ENCODE measurements at regions not wholly inside any gene's neighbourhood (a gene's known extent, or its start where the extent isn't known, plus 50 kb on each side); places are given as distances from the start of the nearest gene placed in this dataset.

- Histone ChIP-seq H3K9me3 (ENCODE audit: insufficient read depth, low read depth) (no peaks in the 10 kb centered on the region), H2AFZ (no peak overlapping the region), H3F3A (ENCODE audit: insufficient read depth, low read depth) (no peaks in the 10 kb centered on the region; the same call in 1 of the 2 replicates), H3K36me3 (ENCODE audit: low read depth) (no peaks in the 10 kb centered on the region), H3K4me3 (no peak overlapping the region), H3K27ac (no peak overlapping the region), H3K4me2 (no peak overlapping the region), H3K27me3 (ENCODE audit: insufficient read depth, low read depth) (no peaks in the 10 kb centered on the region), H3K4me1 (replicated peaks; ENCODE audit: insufficient read depth) (peaks cover 6% of the 10 kb centered on the region; the same call in 1 of the 2 replicates), H3K79me2 (ENCODE audit: low read depth) (no peaks in the 10 kb centered on the region), H4K20me1 (ENCODE audit: insufficient read depth) (no peaks in the 10 kb centered on the region), H3K9me2 (ENCODE audit: insufficient read depth) (no peaks in the 10 kb centered on the region)
- no peak for DNase-seq
- BruUV-seq (replicated peaks) = no TSS peak
- ChIA-PET POLR2A (ENCODE audit: unreplicated experiment) (no interaction called here), CTCF (no interaction called here)
- TF ChIP-seq EZH2 (IDR thresholded peaks at IDR 0.05; ENCODE audit: low read depth) = no peak
- intact Hi-C loops (cut with micrococcal nuclease; ENCODE audit: unreplicated experiment) = no loop called here
Observed at GRCh38 chr4:156194896-156195295, 241.2 kb upstream of the CTSO start.

GRCh38 chr4:156193800-156194199 lies 240.1 kb upstream of the CTSO start:
- ChIA-PET CTCF (no interaction called here), POLR2A (ENCODE audit: unreplicated experiment) (no interaction called here)
- DNase-seq = no peak
- Histone ChIP-seq H3K4me1 (replicated peaks; ENCODE audit: insufficient read depth) (peaks cover 6% of the 10 kb centered on the region; the same call in 1 of the 2 replicates), H3K4me2 (no peak overlapping the region), H3K79me2 (ENCODE audit: low read depth) (no peaks in the 10 kb centered on the region), H3F3A (ENCODE audit: insufficient read depth, low read depth) (no peaks in the 10 kb centered on the region; the same call in 1 of the 2 replicates), H3K9me2 (ENCODE audit: insufficient read depth) (no peaks in the 10 kb centered on the region), H3K4me3 (no peak overlapping the region), H2AFZ (no peak overlapping the region), H3K9me3 (ENCODE audit: insufficient read depth, low read depth) (no peaks in the 10 kb centered on the region), H3K27ac (no peak overlapping the region), H3K36me3 (ENCODE audit: low read depth) (no peaks in the 10 kb centered on the region), H4K20me1 (ENCODE audit: insufficient read depth) (no peaks in the 10 kb centered on the region), H3K27me3 (ENCODE audit: insufficient read depth, low read depth) (no peaks in the 10 kb centered on the region)
- intact Hi-C loops (cut with micrococcal nuclease; ENCODE audit: unreplicated experiment) = no loop called here
- no TSS peak for BruUV-seq (replicated peaks)
- no peak for TF ChIP-seq CTCF (conservative IDR thresholded peaks at IDR 0.05)
- TF ChIP-seq EZH2 (IDR thresholded peaks at IDR 0.05; ENCODE audit: low read depth) = no peak

- no TSS peak for BruUV-seq (replicated peaks)
Observed at GRCh38 chr4:156193106-156193505, 239.4 kb upstream of the CTSO start.

More at GRCh38 chr4:156193106-156193505, 239.4 kb upstream of the CTSO start:
- Histone ChIP-seq H3K79me2 (ENCODE audit: low read depth) (no peaks in the 10 kb centered on the region), H2AFZ (no peak overlapping the region), H4K20me1 (ENCODE audit: insufficient read depth) (no peaks in the 10 kb centered on the region), H3K4me1 (replicated peaks; ENCODE audit: insufficient read depth) (peaks cover 6% of the 10 kb centered on the region; the same call in 1 of the 2 replicates), H3K27me3 (ENCODE audit: insufficient read depth, low read depth) (no peaks in the 10 kb centered on the region), H3K9me2 (ENCODE audit: insufficient read depth) (no peaks in the 10 kb centered on the region), H3K9me3 (ENCODE audit: insufficient read depth, low read depth) (no peaks in the 10 kb centered on the region), H3F3A (ENCODE audit: insufficient read depth, low read depth) (no peaks in the 10 kb centered on the region; the same call in 1 of the 2 replicates), H3K4me2 (no peak overlapping the region), H3K4me3 (no peak overlapping the region), H3K36me3 (ENCODE audit: low read depth) (no peaks in the 10 kb centered on the region), H3K27ac (no peak overlapping the region)
- DNase-seq = no peak
- POLR2A ChIA-PET (ENCODE audit: unreplicated experiment) = no interaction called here
- CTCF ChIA-PET = no interaction called here
- no peak for TF ChIP-seq CTCF (conservative IDR thresholded peaks at IDR 0.05)
- TF ChIP-seq EZH2 (IDR thresholded peaks at IDR 0.05; ENCODE audit: low read depth) = no peak
- intact Hi-C loops (cut with micrococcal nuclease; ENCODE audit: unreplicated experiment) = no loop called here
